ENCODE measurements at regions not wholly inside any gene's neighbourhood (a gene's known extent, or its start where the extent isn't known, plus 50 kb on each side); places are given as distances from the start of the nearest gene placed in this dataset.
A peak's percentile ranks its signal among the peaks of the same experiment; 100 is the strongest.
"Not testable (repeated sequence)": the region's sequence is repeated elsewhere in the genome, so short reads cannot be mapped to it uniquely, and the experiment has no call there.

DNA sequence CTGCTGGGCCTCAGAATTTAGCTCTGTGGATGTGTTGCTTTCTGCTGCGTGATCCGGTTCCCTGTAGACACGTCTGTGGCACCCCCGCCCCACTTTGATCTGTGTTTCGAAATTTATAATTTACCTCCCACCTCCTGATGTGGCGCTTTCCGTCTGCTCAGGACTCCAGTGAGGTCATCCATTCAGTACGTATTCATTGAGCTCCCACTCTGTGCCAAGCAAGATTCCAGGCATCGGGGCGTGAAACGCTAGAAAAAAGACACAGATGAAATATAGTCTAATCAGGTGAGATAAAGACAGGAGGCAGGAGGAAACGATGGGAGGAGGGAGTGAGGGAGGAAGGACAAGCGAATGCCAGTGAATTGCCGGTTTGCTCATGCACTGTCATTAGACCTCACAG, 431.9 kb upstream of the SULF2 start:
- DNase-seq (ENCODE audit: low spot score), result no peak
- Histone ChIP-seq H4K20me1 (ENCODE audit: low read depth) (no peaks in the 10 kb centered on the region), H3K27ac (no peak overlapping the region), H3K79me2 (ENCODE audit: low read depth) (no peaks in the 10 kb centered on the region), H3K9ac (no peak overlapping the region), H3K4me1 (no peaks in the 10 kb centered on the region), H3K9me3 (ENCODE audit: low read depth) (no peaks in the 10 kb centered on the region), H3F3A (ENCODE audit: low read depth) (no peaks in the 10 kb centered on the region), H2AFZ (replicated peaks) (no peak overlapping the region), H3K4me2 (no peak overlapping the region), H3K27me3 (no peaks in the 10 kb centered on the region), H3K4me3 (no peak overlapping the region), H3K36me3 (no peaks in the 10 kb centered on the region)
- H3K27me3 Mint-ChIP-seq (ENCODE audit: insufficient read depth, low read depth), result peaks cover 10% of the 10 kb centered on the region
- H3K9me3 Mint-ChIP-seq, result peaks cover 2% of the 10 kb centered on the region
- peaks cover 8% of the 10 kb centered on the region for H3K4me1 Mint-ChIP-seq
- no peak overlapping the region for H3K4me3 Mint-ChIP-seq
- peak overlapping the region; percentile 21 for H3K27ac Mint-ChIP-seq
- H3K36me3 Mint-ChIP-seq, result no peaks in the 10 kb centered on the region
- TF ChIP-seq EZH2 (IDR thresholded peaks at IDR 0.05) (no peak), EZH2phosphoT487 (IDR thresholded peaks at IDR 0.05) (no peak)
- TF ChIP-seq, protein P1, sequence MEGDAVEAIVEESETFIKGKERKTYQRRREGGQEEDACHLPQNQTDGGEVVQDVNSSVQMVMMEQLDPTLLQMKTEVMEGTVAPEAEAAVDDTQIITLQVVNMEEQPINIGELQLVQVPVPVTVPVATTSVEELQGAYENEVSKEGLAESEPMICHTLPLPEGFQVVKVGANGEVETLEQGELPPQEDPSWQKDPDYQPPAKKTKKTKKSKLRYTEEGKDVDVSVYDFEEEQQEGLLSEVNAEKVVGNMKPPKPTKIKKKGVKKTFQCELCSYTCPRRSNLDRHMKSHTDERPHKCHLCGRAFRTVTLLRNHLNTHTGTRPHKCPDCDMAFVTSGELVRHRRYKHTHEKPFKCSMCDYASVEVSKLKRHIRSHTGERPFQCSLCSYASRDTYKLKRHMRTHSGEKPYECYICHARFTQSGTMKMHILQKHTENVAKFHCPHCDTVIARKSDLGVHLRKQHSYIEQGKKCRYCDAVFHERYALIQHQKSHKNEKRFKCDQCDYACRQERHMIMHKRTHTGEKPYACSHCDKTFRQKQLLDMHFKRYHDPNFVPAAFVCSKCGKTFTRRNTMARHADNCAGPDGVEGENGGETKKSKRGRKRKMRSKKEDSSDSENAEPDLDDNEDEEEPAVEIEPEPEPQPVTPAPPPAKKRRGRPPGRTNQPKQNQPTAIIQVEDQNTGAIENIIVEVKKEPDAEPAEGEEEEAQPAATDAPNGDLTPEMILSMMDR (IDR thresholded peaks at IDR 0.05), result no peak

DNA sequence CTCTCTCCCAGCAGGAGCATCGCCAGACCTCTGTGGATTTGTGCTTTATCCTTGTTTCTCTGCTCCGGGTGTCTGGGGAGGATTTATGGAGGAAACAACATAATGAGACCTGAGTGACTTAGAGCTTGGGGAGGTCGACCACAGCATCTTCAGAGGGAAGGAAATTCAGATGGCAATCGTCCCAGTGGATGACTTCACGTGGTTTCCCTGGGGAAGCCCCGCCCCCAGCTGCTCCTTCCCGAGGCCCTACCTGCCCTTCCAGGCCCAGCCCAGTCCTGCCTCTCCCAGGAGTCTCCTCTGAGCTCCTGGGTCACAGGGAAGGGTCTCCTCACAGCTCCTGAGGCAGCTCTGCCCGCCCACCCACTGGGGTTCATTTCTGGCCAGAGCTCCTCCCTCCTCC, 430.3 kb upstream of the SULF2 start:
- H3K27me3 Mint-ChIP-seq (ENCODE audit: insufficient read depth, low read depth), result peaks cover 10% of the 10 kb centered on the region
- H3K4me3 Mint-ChIP-seq, result no peak overlapping the region
- no peak overlapping the region for H3K4me3 ChIP-seq
- no peaks in the 10 kb centered on the region for H4K20me1 ChIP-seq (ENCODE audit: low read depth)
- no peaks in the 10 kb centered on the region for H3K36me3 ChIP-seq
- no peak overlapping the region for H2AFZ ChIP-seq (replicated peaks)
- no peaks in the 10 kb centered on the region for H3K9me3 ChIP-seq (ENCODE audit: low read depth)
- H3F3A ChIP-seq (ENCODE audit: low read depth), result no peaks in the 10 kb centered on the region
- no peaks in the 10 kb centered on the region for H3K4me1 ChIP-seq
- no peak for DNase-seq (ENCODE audit: low spot score)
- no peaks in the 10 kb centered on the region for H3K36me3 Mint-ChIP-seq
- no peaks in the 10 kb centered on the region for H3K79me2 ChIP-seq (ENCODE audit: low read depth)
- TF ChIP-seq EZH2 (IDR thresholded peaks at IDR 0.05) (no peak), EZH2phosphoT487 (IDR thresholded peaks at IDR 0.05) (no peak)
- TF ChIP-seq, protein P1 (IDR thresholded peaks at IDR 0.05), result no peak
- no peak overlapping the region for H3K4me2 ChIP-seq
- no peak overlapping the region for H3K27ac Mint-ChIP-seq
- no peaks in the 10 kb centered on the region for H3K27me3 ChIP-seq
- H3K9me3 Mint-ChIP-seq, result peaks cover 2% of the 10 kb centered on the region
- H3K4me1 Mint-ChIP-seq, result peaks cover 11% of the 10 kb centered on the region
- no peak overlapping the region for H3K9ac ChIP-seq
- H3K27ac ChIP-seq, result no peak overlapping the region

DNA sequence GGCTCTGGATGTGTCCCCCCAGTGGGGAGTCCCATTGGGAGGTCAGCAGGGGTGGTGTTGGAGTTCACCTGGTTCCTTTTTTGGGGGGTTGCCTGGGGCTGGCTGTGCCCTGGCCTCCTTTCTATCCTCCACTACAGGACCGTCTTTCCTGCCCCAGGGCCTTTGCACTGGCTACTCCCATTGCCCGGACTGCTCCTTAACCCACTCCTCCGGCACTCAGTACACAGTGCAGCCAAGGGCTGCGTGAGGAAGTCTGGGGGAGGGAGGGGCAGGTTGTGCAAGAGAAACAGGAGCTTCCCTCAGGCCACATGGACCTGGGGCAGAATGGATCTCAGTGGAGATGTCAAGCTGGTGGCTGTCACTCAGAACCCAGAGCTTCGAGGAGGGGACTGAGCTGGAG, 429.3 kb upstream of the SULF2 start:
- H3K4me1 ChIP-seq, result no peaks in the 10 kb centered on the region
- no peaks in the 10 kb centered on the region for H3F3A ChIP-seq (ENCODE audit: low read depth)
- no peaks in the 10 kb centered on the region for H3K9me3 ChIP-seq (ENCODE audit: low read depth)
- no peak overlapping the region for H3K9ac ChIP-seq
- no peak overlapping the region for H3K4me3 Mint-ChIP-seq
- H3K36me3 ChIP-seq, result no peaks in the 10 kb centered on the region
- no peak overlapping the region for H3K4me2 ChIP-seq
- H3K4me3 ChIP-seq, result no peak overlapping the region
- peaks cover 11% of the 10 kb centered on the region for H3K4me1 Mint-ChIP-seq
- no peak overlapping the region for H3K27ac ChIP-seq
- H3K27me3 Mint-ChIP-seq (ENCODE audit: insufficient read depth, low read depth), result peaks cover 10% of the 10 kb centered on the region
- no peaks in the 10 kb centered on the region for H4K20me1 ChIP-seq (ENCODE audit: low read depth)
- H3K9me3 Mint-ChIP-seq, result peaks cover 2% of the 10 kb centered on the region
- H3K36me3 Mint-ChIP-seq, result no peaks in the 10 kb centered on the region
- DNase-seq (ENCODE audit: low spot score), result no peak
- H3K79me2 ChIP-seq (ENCODE audit: low read depth), result no peaks in the 10 kb centered on the region
- no peak overlapping the region for H2AFZ ChIP-seq (replicated peaks)
- TF ChIP-seq, protein P1 (IDR thresholded peaks at IDR 0.05), result no peak
- TF ChIP-seq EZH2phosphoT487 (IDR thresholded peaks at IDR 0.05) (no peak), EZH2 (IDR thresholded peaks at IDR 0.05) (no peak)
- no peaks in the 10 kb centered on the region for H3K27me3 ChIP-seq
- H3K27ac Mint-ChIP-seq, result no peak overlapping the region

DNA sequence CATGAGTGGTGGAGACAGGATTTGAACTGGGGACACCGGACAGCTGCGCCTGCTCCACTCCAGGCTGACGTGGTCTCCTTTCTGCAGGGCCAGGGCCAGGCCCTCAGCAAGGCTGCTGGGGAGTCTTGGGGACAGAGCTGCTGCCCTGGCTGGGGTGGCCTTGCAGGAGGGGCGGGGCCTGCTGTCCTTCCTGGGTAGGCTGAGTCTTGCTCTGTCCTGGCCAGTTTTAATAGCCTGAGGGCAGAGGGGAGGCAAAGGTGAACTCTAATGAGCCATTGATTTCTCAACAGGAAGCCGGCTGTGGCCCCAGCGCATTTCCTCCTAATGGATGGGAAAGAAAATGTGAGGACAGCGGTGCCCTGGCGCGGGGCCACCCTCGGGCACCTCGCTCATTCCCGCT, 428.4 kb upstream of the SULF2 start:
- H3K27me3 Mint-ChIP-seq (ENCODE audit: insufficient read depth, low read depth); DNase-seq (ENCODE audit: low spot score); H3K4me2 ChIP-seq; H3K27ac Mint-ChIP-seq; H3F3A ChIP-seq (ENCODE audit: low read depth); H3K36me3 ChIP-seq; H2AFZ ChIP-seq (replicated peaks); H3K79me2 ChIP-seq (ENCODE audit: low read depth); H3K27me3 ChIP-seq; H3K27ac ChIP-seq; H4K20me1 ChIP-seq (ENCODE audit: low read depth); H3K9me3 ChIP-seq (ENCODE audit: low read depth); H3K4me3 Mint-ChIP-seq; H3K36me3 Mint-ChIP-seq; H3K4me1 ChIP-seq; H3K4me3 ChIP-seq; H3K9ac ChIP-seq; H3K9me3 Mint-ChIP-seq: not testable (repeated sequence)
- peaks cover 11% of the 10 kb centered on the region for H3K4me1 Mint-ChIP-seq
